Activated naive CD8-positive, alpha-beta T cell treated with anti-CD3 and anti-CD28 coated beads, Interleukin-2, amount 50 U/mL, for 16 hours (primary cell): ENCODE measurements at regions not wholly inside any gene's neighbourhood (a gene's known extent, or its start where the extent isn't known, plus 50 kb on each side); places are given as distances from the start of the nearest gene placed in this dataset.
A peak's percentile ranks its signal among the peaks of the same experiment; 100 is the strongest.
"Not testable (repeated sequence)": the region's sequence is repeated elsewhere in the genome, so short reads cannot be mapped to it uniquely, and the experiment has no call there.

Experiments
- DNase-seq: peaks from one replicate; pipeline ENCODE4 v3.0.0-alpha.2; 2020; ENCODE audit warnings: low read depth, low spot score

- DNase-seq: no peak
These were observed 178.5 kb downstream of the ZC3H11B start for GRCh38 chr1:219434285-219434922.

DNA sequence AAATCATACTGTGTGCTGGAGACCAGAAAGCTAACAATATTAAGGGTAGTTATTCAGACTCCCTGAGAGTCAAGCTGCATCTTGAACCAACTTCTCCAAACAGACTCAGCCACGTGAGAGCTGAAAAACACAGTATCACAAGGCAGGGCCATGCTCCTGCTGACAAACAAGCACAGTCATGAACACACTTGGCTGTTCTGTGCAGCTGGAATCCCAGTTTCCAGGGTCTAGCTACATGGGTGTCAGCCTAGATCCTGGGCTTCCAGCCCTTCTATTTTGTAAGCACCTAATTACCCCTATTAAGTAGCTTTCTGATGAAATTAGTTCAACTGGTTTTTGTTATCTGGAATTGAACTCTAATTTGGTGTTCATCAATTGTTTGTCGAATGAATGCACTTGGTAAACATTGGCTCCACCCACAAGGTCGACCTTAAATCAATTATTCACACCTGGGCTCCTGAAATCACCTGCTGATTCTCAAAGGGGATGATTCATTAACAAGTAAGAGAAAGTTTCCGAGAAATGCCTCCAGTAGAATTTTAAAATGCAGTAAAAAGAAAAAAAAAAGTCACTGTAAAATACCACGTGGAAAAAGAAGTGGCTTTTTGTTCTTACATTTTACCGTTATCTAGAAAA is 179.3 kb downstream of the ZC3H11B start:
- no peak for DNase-seq

GRCh38 chr1:219433001-219433400 is 179.9 kb downstream of the ZC3H11B start:
- no peak for DNase-seq

DNA sequence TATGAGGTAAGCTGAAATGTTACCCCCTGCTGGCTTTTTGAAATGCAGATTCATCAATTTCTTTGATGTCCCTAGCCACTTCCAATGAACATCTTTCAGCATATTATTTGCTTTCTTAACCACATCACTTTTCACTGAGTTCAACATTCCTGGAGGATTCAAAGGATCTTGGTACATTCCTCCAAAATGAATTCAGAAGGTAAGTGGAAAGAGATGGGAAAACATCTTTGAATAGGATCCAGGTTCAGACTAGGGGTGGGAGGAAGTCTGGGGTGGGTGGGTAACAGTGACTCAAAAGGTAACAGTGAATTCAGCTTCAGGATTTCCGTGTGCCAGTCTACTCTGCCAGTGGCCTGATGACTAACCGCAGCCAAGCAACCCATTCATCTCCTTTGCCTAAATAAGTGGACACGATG is 180.7 kb downstream of the ZC3H11B start:
- DNase-seq: no peak

DNA sequence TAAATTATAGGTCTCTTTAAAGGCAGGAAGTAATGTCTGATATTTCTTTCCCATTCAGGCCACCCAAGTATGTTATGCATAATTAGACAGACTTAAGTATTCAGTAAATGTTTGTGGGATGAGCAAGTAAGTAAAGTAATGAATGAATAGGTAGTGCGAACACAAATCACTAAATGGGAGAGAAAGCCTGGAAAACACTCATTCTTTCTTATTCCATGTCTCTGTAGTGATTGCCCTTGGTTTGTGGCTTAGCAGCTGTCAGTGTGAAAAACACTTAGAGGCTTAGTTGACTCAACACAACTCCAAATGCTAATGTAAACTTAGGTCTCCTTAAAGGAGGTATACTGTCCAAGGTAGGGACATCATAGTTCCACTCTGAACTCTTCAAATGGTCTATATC is 182.5 kb downstream of the ZC3H11B start:
- DNase-seq: no peak

DNA sequence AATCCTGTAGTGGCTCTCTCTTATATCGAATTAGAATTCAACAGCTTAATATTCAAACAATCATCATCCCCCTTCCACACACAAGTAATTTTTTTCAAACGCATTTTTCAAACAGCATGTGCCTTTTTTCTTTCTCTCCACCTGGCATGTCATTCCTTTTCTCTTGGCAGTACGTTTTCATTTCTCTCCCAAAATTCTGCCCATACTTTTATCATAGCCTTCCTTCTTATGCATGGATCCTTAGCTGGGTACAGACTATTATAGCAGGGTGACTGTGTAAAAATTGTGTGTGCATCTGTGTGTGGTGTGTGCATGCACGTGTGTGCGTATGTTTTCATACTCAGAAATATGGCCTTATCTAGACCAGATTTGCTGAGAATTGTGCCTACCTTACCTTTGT is 184.3 kb downstream of the ZC3H11B start:
- no peak for DNase-seq

DNA sequence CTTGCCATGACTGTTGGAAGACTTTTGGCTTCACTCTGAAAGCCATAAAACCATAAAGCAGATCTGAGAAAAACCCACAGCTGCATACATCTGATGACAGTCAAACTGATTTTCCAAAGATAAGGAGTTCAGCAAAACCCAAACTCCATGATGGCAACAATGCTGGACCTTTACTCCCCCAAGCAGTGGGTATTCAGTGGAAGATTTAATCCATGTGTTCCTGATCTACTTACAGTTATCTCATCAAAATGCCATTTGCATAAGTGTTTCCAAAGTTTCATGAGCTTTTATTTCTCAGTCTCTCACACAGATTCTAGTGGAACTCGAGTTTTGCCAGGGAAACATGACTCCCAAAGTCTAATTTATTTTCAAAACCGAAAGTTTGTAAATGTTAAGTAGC is 184.9 kb downstream of the ZC3H11B start:
- DNase-seq: no peak

DNA sequence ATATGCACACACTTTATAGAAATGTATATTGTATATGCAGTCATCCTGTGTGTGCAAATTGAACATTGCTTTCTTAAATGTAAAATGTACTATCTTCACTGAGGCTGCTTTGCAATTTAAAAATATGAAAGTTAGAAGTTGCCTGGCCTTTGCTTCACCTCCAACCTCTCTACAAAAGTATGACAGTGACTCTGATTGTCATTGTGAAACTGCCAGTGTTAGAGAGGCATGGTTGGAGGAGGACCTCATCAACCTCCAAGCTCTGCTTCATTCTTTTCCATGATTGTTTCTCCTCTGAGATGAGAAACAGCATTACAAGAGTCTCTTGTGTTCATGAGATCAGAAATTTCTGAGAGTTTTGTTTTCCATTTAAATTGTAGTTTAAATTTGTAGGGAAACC is 185.5 kb downstream of the ZC3H11B start:
- no peak for DNase-seq

GRCh38 chr1:219422811-219423598 is 189.9 kb downstream of the ZC3H11B start:
- no peak for DNase-seq

GRCh38 chr1:219420913-219421312 is 192.0 kb downstream of the ZC3H11B start:
- DNase-seq: no peak

DNA sequence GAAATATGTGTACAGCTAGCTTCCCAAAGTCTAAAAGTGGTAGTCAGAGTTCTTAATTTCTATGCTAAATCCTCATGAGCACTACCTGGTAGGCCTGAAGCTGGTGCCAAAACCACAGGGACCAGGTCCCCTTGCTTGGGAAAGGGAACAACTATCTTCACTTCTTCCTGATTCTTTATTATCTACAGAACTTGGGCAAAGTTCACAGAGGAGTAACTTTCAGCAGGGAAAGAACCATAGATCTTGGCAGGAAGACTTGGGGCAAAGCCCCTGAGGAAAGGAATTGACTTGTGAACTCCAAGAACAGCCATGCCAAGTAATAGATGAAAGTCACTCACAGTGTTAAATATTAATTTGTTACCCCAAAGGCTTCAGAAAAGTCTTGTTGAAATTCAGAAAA is 193.0 kb downstream of the ZC3H11B start:
- DNase-seq: no peak

GRCh38 chr1:219419065-219419464 is 193.8 kb downstream of the ZC3H11B start:
- no peak for DNase-seq

- DNase-seq: no peak
These were observed 195.3 kb downstream of the ZC3H11B start for GRCh38 chr1:219417610-219418009.

- peak; percentile 20 for DNase-seq
These were observed 196.2 kb downstream of the ZC3H11B start for GRCh38 chr1:219416598-219417238.

- DNase-seq: no peak
These were observed 197.0 kb downstream of the ZC3H11B start for GRCh38 chr1:219415915-219416314.

DNA sequence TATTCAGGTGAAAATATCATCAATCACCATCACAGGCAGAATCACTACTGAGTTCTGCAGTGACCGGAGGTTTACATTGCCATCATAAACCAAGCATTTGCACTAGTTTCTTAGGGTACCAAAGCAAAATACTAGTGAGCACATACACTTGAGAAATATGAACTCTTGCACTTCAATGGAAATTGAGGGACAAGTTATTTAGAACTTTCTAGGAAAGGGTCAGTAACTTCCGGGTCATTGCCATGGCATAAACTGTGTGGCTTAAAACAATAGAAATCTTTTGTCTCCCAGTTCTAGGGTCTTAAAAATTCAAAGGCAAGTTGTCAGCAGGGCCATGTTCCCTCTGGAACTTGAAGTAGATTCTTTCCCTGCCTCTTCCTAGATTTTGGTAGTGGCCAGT is 197.5 kb downstream of the ZC3H11B start:
- DNase-seq: no peak

- DNase-seq: no peak
These were observed 198.7 kb downstream of the ZC3H11B start for GRCh38 chr1:219414250-219414649.

GRCh38 chr1:219413536-219413935 is 199.4 kb downstream of the ZC3H11B start:
- DNase-seq: no peak

DNA sequence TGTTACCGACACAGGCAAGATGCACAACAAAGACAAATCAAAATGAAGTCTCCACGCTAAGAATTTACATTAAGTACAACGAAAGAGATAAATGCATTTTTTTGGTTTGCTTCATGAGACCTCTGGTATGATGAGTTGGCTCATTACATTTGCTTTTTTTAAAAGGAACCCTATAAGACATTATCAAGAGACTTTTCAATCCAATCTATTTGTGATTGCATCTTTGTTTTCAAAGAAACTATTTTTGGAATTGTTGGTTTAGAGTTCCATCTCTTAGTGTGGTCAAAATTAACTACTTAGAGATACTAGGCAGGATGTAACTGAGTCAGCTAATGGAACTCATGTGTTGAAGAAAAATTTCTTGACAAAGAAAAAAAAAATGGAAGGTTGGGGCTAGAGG is 200.1 kb downstream of the ZC3H11B start:
- DNase-seq: no peak

DNA sequence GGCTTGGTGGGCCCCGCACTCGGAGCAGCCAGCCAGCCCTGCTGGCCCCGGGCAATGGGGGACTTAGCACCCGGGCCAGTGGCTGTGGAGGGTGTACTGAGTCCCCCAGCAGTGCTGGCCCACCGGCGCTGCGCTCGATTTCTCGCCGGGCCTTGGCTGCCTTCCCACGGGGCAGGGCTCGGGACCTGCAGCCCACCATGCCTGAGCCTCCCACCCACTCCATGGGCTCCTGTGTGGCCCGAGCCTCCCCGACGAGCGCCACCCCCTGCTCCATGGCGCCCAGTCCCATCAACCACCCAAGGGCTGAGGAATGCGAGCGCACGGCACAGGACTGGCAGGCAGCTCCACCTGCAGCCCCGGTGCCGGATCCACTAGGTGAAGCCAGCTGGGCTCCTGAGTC is 202.2 kb downstream of the ZC3H11B start:
- DNase-seq: not testable (repeated sequence)

DNA sequence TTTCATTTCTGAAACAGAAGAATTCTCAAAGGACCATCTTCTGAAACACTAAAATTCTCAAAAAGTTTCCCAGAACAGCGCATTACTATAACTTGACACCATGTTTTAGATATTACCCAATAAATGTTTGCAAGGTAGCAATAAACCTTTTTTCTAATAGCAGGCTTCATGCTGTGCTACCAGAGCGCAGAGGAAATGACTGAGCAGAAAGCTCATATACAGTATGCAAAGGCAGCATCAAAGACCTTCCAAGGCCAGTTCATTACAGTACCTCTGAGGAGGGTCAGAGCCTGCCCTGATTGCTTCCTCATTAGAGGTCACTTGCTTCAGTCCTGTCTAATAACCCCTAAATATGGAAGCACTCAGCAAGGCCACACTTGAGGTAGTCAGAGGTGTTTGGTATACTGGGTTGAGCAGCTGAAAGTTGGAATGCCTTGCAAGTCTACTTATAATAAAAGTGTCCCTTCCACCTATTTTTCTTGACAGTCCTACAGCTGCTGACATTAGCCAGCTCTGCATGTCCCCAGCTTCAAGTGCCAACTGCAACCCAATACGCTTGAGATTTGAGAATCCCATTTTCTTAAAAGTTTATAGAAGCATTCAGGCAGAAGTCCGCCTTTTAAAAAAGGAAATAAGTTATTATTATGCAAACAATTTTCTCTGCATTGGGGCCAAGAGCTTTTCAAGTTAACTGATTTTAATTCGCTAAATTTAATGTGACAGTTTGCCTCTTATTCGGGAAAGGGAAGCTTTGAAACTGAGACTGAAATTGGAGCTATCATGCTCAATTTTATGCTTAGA is 207.2 kb downstream of the ZC3H11B start:
- no peak for DNase-seq

DNA sequence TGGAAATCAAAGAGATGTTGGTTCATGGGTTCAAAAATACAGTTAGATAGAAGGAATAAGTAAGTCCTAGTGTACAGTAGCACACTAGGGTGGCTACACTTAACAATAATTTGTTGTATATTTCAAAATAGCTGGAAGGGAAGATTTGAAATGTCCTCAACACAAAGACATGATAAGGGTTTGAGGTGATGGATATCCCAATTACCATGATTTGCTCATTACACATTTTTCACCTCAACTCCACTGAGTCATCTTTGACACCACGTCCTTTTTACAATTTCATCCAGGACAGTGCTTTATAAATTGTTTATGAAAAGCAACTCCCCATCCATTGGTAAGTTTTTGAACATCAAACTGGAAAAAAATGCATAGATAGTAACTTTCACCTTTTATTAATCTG is 208.3 kb downstream of the ZC3H11B start:
- no peak for DNase-seq
